Ishikawa (cell line): ENCODE measurements at regions not wholly inside any gene's neighbourhood (a gene's known extent, or its start where the extent isn't known, plus 50 kb on each side); places are given as distances from the start of the nearest gene placed in this dataset.

Source experiments
- EGR1 ChIP-seq: IDR thresholded peaks from 2 replicates; pipeline ENCODE4 v1.6.1; 2012
- MAX ChIP-seq: IDR thresholded peaks from 2 replicates; pipeline ENCODE4 v1.6.1; 2012
- TAF1 ChIP-seq: IDR thresholded peaks from 2 replicates; pipeline ENCODE4 v1.6.1; 2012; ENCODE audit warnings: low read depth, mild to moderate bottlenecking
- TCF12 ChIP-seq: IDR thresholded peaks from 2 replicates; pipeline ENCODE4 v1.6.1; 2012; ENCODE audit warnings: low read depth
- TEAD4 ChIP-seq: IDR thresholded peaks from 2 replicates; pipeline ENCODE4 v1.6.1; 2012
- YY1 ChIP-seq: IDR thresholded peaks from 2 replicates; pipeline ENCODE4 v1.6.1; 2012; ENCODE audit warnings: low read depth

GRCh38 chr20:59385038-59385437 is 84.6 kb downstream of the EDN3 start:
- TF ChIP-seq TAF1 = no peak
- no peak for TF ChIP-seq MAX
- TF ChIP-seq TEAD4 = no peak
- TF ChIP-seq YY1 = no peak
- TF ChIP-seq TCF12 = no peak
- TF ChIP-seq EGR1 = no peak
